DOHH2 (cell line): ENCODE measurements at regions not wholly inside any gene's neighbourhood (a gene's known extent, or its start where the extent isn't known, plus 50 kb on each side); places are given as distances from the start of the nearest gene placed in this dataset.

ENCODE experiments used
- EZH2phosphoT487 ChIP-seq: fragments of 200-600 bp; sonication (generic); IDR thresholded peaks from 2 replicates; pipeline ENCODE4 v1.6.1; 2017; ENCODE audit warnings: borderline replicate concordance, mild to moderate bottlenecking, antibody characterized with exemption, low read length, moderate library complexity, mixed read lengths
- TF ChIP-seq, protein P1 (sequence below): fragments of 200-600 bp; sonication (generic); IDR thresholded peaks from one replicate; pipeline ENCODE4 v1.5.1; 2014; ENCODE audit warnings: antibody characterized with exemption, mild to moderate bottlenecking, low read depth, low read length; ENCODE audit not compliant: poor library complexity, severe bottlenecking

GRCh38 chr21:15309022-15309590 lies 244.3 kb upstream of the NRIP1 start:
- TF ChIP-seq, protein P1, sequence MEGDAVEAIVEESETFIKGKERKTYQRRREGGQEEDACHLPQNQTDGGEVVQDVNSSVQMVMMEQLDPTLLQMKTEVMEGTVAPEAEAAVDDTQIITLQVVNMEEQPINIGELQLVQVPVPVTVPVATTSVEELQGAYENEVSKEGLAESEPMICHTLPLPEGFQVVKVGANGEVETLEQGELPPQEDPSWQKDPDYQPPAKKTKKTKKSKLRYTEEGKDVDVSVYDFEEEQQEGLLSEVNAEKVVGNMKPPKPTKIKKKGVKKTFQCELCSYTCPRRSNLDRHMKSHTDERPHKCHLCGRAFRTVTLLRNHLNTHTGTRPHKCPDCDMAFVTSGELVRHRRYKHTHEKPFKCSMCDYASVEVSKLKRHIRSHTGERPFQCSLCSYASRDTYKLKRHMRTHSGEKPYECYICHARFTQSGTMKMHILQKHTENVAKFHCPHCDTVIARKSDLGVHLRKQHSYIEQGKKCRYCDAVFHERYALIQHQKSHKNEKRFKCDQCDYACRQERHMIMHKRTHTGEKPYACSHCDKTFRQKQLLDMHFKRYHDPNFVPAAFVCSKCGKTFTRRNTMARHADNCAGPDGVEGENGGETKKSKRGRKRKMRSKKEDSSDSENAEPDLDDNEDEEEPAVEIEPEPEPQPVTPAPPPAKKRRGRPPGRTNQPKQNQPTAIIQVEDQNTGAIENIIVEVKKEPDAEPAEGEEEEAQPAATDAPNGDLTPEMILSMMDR, result no peak
- no peak for TF ChIP-seq EZH2phosphoT487
